ENCODE measurements at regions not wholly inside any gene's neighbourhood (a gene's known extent, or its start where the extent isn't known, plus 50 kb on each side); places are given as distances from the start of the nearest gene placed in this dataset.
"Not testable (repeated sequence)": the region's sequence is repeated elsewhere in the genome, so short reads cannot be mapped to it uniquely, and the experiment has no call there.

GRCh38 chr3:87564438-87564837, 288.1 kb upstream of the POU1F1 start:
- DNase-seq: no peak

GRCh38 chr3:87563712-87564111, 287.3 kb upstream of the POU1F1 start:
- DNase-seq: no peak

DNA sequence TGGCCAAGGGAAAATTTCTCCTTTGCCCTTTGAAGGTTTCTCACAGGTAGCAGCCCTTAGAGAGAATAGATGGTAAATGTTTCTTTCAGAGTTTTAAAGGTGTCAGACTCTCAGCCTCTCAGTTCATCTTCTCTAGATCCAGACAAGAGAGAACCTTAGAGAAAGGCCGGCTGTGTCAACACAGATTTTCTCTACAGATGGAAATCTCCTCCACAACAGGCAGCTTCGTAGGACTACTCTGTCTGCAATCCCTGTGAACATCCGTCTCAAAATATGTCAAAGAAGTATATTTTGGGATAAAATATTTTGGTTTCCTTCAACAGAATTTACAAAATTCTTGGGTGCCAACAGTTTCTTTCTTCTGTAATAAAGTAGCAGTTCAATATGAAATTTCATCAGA, 282.1 kb upstream of the POU1F1 start:
- no peak for DNase-seq

DNA sequence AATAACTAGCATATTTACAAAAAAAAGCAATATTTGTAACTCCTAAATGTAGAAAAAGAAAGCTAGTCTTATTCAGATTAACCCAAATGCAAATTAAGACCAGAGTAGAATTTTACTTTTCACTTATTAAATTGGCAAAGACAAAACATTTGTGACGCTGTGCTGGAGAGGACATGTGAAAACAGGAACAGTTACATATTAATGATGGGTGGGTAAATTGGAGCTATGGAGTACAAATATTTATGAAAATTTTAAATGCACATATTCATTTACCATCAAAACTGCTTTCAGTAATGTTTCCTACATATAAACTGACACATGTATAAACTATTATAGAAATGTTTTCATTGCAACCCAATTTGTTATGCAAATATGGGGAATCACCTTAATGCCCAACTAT, 278.9 kb upstream of the POU1F1 start:
- no peak for DNase-seq

GRCh38 chr3:87553058-87553457, 276.7 kb upstream of the POU1F1 start:
- no peak for DNase-seq

GRCh38 chr3:87550892-87551291, 274.5 kb upstream of the POU1F1 start:
- DNase-seq: no peak

GRCh38 chr3:87549208-87549607, 272.8 kb upstream of the POU1F1 start:
- DNase-seq: no peak

GRCh38 chr3:87548271-87548670, 271.9 kb upstream of the POU1F1 start:
- no peak for DNase-seq

GRCh38 chr3:87546216-87546615, 269.8 kb upstream of the POU1F1 start:
- no peak for DNase-seq

GRCh38 chr3:87543408-87543807, 267.0 kb upstream of the POU1F1 start:
- not testable (repeated sequence) for DNase-seq

DNA sequence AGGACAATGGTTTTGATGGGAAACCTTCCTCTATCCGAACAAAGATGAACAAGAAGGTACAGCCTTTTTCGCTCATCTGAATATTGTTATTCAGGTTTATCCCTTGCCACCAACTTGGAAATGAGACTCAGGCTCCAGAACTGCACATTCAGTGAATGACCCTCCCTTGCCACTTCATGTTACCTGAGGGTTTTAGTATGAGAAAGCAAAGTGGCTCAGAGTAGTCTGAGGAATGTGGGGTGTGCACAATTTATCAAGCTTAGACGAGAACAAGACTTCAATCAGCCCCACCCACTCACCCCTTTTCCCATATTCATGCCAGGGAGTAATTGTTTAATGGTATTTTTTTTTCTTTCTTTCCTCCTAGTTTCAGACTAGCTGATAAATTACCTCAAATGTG, 265.3 kb upstream of the POU1F1 start:
- DNase-seq: no peak

DNA sequence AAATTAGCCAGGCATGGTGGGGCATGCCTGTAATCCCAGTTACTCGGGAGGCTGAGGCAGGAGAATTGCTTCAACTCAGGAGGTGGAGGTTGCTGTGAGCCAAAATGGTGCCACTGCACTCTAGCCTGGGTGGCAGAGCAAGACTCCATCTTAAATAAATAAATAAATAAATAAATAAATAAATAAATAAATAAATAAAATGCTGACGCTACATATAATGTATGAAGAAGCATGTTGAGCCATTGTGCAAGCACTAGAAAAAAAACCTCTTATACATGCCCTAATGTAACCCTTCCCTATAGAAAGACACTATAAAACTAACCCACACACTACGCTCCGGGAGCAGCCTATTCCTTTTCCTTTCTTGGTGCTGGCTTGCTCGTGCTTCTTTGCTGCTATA, 262.3 kb upstream of the POU1F1 start:
- not testable (repeated sequence) for DNase-seq

DNA sequence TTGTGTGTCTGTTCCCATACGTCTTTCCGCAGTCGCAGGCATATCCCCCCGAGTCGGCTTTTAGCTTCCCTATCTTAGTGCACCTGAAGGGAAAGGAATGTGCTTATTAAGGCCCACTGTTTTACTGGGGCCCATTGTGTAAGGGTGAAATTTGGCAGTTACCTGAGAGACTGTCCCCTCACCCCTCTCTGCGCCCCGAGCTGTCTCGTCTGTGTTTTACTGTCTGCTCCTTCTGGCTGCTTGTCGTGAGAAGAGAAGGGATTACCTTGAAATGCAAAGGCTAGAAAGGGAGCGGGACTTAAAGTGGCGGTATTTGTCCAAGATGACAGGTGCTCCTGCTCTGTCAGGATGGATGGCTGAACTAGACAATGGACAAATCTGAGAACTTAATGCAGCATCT, 233.0 kb upstream of the POU1F1 start:
- no peak for DNase-seq

GRCh38 chr3:87508921-87509320, 232.5 kb upstream of the POU1F1 start:
- no peak for DNase-seq

DNA sequence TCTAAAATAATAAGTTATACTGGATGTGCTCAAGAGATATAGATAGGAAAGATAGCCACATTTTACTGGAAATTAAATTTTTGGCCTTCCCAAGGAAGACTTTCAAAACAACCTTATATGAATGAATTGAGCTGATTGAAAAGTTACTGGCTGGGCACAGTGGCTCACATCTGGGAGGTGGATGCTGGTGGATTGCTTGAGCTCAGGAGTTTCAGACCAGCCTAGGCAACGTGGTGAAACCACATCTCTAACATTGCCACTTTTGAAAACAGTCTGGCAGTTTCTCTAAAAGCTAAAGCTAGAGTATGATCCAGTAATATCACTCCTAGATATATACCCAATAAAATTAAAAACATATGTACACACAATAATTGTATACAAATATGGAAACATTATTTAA, 231.4 kb upstream of the POU1F1 start:
- DNase-seq: no peak

DNA sequence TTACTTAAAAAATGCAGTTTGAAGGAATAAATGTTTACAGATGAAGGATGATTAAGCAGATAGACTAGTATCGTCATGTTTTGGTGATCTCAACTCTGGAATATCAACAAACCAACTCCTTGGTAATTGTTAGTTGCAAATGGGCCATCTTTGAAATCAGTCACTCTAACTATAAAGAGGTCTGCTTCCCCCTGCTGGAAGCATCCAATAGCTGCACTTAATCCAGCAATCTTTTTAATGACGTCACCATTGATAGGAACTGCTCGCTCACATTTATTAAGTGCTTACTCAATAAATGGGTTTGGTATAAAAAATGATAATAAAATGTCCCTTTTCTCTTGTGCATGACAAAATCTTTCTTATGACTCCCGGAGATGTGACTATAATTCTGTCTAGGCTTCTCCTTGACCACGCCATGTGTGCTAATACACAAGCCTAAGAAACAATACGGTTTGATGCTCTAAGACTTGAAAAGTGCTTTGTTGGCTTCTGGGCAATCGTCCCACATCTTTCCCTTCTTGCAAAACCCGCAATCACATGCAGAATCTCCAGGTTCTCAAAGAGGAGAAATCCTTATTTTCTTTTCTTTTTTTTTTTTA, 227.6 kb upstream of the POU1F1 start:
- no peak for DNase-seq

- DNase-seq: no peak
These were observed 224.7 kb upstream of the POU1F1 start for GRCh38 chr3:87501076-87501475.

DNA sequence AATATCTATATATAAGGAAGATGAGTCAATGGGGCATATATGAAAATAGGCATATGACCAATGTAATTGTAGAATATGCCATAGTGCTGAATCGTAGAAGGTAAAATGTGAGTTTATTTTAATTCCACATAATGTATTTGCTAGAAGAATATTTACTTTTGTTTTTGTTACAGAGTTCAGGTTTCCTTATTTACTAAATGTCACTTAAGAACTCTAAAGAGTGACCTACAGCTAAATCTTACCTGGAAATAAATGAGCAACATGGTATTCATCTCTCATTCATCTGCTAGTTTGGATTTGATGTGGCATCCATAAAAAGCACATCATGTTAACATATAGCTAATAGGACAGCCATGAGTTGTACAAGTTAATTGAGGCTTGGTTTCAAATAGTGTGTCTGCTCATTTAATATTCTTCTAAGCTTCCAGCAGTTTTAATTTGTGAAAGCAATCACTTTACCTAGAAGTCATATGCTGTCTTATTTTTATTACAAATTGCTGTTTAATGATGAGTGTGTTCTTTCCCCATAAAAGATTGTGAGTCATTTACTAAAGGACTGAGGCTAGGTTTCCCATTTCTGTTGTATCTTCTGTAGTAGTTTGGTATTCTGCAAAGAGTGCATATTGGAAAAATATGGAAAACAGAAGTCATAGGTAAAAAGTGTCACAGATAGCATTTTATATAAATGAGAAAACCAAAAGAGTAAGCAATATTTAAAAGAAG, 222.1 kb upstream of the POU1F1 start:
- no peak for DNase-seq

DNA sequence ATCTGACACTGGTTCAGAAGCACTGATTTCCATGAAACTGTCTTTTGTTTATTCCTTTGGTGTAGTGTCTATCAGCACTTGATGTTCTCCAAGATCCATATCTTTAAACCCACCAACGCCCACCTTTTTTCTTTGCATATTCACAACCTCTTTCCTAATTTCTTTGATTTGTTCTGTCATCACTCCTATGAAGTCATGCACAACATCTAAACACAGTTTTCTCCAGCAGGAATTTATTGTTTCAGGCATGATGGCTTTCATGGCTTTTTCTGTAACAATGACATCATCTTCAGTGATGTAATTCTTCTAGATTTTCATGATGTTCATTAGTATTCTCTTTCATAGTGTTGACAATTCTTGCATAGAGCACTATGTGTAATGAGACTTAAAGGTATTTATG, 219.6 kb upstream of the POU1F1 start:
- no peak for DNase-seq

DNA sequence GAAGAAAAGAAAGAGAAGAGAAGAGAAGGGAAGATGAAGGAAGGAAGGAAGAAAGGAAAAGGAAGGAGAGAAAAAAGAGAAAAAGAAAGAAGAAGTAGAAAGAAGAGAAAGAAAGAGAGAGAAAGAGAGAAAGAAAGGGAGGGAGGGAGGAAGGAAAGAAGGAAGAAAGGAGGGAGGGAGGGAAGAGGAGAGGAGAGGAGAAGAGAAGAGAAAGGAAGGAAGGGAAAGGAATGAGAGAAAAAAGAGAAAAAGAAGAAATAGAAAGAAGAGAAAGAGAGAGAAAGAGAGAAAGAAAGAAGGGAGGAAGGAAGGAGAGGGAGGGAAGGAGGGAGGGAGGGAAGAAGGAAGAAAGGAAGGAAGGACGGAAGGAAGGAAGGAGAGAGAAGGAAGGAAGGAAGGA, 217.9 kb upstream of the POU1F1 start:
- DNase-seq: no peak

DNA sequence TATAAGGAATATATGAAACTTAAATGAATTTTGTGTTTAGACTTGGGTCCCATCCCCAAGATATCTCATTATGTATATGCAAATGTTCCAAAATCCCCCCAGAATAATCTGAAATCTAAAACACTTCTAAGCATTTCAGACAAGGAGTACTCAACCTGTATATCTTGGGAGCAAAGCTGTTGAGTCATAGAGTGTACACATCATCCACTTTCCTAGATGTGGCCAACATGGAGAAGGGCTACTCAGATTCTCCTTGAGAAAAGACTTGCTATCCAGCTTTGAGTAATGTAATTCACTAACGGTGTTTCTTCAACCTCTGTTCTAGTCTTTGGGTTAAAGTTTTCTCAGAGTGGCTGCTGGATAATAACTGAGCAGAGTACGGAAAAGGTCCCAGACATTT, 215.5 kb upstream of the POU1F1 start:
- DNase-seq: no peak

DNA sequence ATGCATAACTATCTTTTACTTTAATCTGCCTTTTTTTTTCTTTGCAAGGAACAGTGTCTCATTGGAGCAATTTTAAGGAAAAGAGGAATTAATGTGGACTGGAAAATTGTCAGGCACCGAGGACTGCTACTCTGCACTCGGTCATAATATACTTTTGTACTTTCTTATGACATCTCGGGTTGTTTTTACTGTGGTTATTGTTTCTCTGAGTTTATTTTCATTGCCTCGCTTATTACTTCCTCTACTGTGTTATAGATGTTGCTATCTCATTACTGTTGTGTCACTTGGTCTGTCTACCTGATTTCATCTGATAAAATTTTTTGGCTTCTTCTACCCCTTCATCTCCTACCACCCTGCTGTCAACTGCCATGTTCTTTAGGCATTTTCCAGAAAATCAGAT, 213.5 kb upstream of the POU1F1 start:
- DNase-seq: no peak

GRCh38 chr3:87488765-87489164, 212.4 kb upstream of the POU1F1 start:
- no peak for DNase-seq

DNA sequence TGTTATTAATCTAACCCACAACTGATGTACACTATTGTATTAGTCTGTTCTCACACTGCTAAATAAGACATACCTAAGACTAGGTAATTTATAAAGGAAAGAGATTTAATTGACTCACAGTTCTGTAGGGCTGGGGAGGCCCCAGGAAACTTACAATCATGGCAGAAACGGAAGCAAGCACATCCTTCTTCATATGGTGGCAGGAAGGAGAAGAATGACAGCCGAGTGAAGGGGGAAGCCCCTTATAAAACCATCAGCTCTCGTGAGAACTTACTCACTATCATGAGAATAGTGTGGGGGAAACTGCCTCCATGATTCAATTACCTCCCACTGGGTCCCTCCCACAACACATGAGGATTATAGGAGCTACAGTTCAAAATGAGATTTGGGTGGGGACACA, 210.3 kb upstream of the POU1F1 start:
- not testable (repeated sequence) for DNase-seq

GRCh38 chr3:87486115-87486514, 209.7 kb upstream of the POU1F1 start:
- DNase-seq: no peak

Measured in stimulated activated CD4-positive, alpha-beta T cell treated with anti-CD3 and anti-CD28 coated beads, Interleukin-4, amount 100 ng/mL, for 24 hours (primary cell).